CD4-positive, alpha-beta T cell treated with Interleukin-6 at 100 ng/mL for 8 hours (primary cell): ENCODE measurements at regions not wholly inside any gene's neighbourhood (a gene's known extent, or its start where the extent isn't known, plus 50 kb on each side); places are given as distances from the start of the nearest gene placed in this dataset.

ENCODE experiments used
- DNase-seq: peaks from one replicate; pipeline ENCODE4 v3.0.0-alpha.2; 2020; ENCODE audit warnings: mixed read lengths, low spot score

- no peak for DNase-seq
These were observed 76.8 kb upstream of the SLC14A2 start for GRCh38 chr18:45538444-45538843.

- no peak for DNase-seq
These were observed 75.8 kb upstream of the SLC14A2 start for GRCh38 chr18:45539491-45539891.

GRCh38 chr18:45540125-45540524 lies 75.2 kb upstream of the SLC14A2 start:
- no peak for DNase-seq

- DNase-seq = no peak
These were observed 73.9 kb upstream of the SLC14A2 start for GRCh38 chr18:45541421-45541820.

- DNase-seq = no peak
These were observed 73.2 kb upstream of the SLC14A2 start for GRCh38 chr18:45542043-45542442.

DNA sequence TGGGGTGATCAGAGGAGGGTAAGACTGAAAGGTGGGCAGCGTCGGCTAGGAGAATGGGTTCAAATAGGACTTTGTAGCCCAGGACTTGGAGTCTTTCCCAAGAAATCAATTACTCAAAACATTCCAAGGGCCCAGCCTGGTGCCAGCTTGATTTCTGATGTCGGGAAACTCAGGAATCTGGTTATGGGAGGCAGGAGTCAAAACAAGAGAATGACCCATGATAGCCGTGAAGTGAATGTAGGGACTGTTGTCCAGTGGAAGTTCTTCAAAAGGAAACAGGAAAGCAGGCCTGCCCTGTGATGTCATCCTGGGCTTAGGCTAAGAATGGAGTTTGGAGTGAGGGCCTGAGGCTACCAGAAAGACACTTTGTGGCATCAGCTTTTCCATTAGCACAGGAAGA lies 67.4 kb upstream of the SLC14A2 start:
- DNase-seq = no peak

DNA sequence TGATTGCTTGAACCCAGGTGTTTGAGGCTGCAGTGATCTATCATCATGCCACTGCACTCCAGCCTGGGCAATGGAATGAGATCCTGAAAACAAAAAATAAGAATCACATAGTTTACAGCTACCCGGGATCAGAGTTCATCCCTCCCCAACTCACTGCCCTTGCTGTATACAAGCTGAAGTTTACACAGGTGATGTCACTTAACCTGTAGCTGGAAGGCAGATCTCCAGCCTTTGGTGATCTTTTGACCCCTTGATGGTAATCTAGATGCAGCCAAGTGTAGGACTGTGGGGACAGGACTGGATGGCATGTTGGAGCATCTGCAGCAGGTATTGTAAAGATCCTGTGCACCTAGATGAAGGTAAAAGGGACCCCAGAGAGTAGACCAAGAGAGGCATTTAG lies 66.7 kb upstream of the SLC14A2 start:
- DNase-seq = no peak

- DNase-seq = no peak
These were observed 66.0 kb upstream of the SLC14A2 start for GRCh38 chr18:45549290-45549689.

- no peak for DNase-seq
These were observed 64.0 kb upstream of the SLC14A2 start for GRCh38 chr18:45551142-45551815.

DNA sequence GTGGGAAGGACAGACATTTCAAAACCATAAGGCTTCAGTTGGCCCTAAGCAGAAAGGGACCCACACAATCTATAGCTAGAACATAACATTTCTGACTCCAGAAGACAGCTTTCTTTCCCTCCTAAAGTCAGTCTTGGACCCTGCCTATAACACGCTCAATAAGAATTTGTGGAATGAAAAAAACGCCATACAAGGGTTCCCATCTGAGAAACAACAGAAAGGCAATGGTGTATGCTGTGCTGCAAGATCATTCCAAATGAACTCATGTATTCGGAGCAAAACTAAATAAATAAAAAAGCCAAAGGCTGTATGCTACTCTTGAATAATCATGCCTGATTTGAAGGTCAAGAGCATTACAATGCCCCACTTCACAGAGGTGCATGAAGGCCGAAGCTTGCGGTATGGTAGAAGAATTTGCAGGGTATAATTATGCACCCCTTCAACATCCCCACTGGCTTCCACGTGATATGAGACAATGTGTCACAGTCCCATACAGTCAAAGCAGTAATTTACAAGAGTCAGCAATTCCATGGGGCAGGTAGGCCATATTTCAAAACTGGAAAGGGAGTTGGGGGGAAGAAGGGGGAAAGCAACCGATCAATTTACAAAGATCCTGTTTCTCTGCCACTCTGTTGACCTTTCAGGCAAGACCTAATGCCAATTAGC lies 61.4 kb upstream of the SLC14A2 start:
- DNase-seq = no peak

DNA sequence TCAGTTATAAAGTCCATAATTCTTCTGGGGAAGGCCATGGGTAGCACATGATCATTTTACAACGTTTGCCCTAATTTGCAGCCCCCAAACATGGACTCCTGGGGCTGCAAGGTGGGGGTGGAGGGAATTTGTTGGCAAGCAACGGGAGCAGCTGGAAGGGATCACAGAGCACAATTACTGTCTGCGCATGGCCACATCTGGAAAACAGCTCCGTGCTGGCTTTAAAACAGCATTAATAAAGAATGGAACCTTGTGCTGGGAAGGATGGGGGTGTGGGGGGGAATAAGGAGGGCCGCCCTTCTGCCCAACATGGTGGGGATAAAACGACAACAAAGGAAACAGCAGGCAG lies 60.9 kb upstream of the SLC14A2 start:
- no peak for DNase-seq

DNA sequence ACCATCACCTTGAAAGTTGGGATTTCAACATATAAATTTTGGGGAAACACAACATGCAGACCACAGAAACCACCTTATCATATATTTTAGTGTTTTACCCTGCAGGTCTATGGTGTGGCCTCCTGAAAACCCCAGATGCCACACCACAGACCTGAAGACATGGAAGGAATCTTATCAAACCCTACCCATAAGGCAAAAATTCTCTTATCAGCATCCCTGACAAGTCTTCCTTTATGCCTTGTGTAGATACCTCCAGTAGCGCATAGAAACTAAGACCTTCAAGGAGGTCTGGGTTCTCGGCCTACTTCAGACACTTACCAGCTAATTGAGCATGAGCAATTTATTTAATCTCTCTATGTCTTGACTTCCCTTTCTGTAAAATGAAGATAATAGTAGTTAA lies 59.1 kb upstream of the SLC14A2 start:
- DNase-seq = no peak

- no peak for DNase-seq
These were observed 58.0 kb upstream of the SLC14A2 start for GRCh38 chr18:45557287-45557686.

DNA sequence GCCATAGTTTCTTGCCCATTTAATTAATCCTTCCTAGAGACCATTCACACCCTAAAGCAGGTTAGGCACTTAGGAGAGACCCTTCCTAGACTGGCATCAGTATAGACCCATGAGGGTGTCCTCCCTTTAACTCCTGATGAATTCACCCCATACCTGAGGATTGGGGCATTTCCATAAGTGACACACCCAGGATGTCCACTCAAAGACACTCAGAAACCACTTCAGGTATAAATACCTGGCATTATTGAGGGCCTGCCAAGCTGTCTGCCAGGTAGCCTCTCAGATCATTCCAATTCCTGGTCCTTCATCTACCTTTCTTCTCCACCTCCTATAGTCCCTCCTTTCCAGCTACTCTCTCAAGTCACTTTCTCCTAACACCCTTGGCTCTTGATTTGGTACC lies 57.5 kb upstream of the SLC14A2 start:
- DNase-seq = no peak

DNA sequence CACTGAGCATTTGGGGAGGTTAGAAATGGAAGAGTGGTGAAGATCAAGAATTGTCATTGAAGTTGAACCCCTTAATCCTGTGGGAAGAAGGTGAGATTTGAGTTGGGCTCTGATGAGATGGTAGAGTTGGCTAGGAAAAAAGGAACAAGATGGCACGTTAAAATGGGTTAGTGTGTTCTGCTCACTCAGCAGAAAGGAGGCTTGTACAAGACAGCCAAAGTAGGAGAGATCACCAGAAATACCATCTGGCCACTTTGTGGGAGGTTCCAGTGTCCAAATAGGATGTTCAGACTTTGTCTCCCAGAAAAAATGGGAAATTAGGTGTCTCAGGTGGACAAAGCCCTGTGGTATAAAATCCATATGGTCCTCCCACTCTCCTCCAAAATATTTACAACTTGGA lies 56.0 kb upstream of the SLC14A2 start:
- DNase-seq = no peak

DNA sequence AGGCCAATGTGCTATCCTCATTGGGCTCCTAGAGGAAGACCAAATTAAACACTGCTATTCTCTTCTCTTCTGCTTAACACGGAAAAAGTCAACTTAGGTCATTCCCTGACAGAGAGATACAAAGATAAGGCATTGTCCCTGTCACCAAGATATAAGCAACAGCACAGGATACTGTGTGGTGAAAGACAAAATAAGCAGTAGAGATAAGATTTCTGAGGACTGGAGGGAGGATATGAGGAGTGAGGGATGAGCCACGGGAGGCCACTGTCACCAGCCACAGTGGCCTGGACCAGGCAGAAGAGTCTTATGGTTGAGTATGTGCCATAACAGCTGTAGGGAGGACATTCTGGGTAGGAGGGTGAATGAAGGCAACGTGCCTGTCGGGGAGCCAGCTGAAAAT lies 54.4 kb upstream of the SLC14A2 start:
- DNase-seq = no peak

DNA sequence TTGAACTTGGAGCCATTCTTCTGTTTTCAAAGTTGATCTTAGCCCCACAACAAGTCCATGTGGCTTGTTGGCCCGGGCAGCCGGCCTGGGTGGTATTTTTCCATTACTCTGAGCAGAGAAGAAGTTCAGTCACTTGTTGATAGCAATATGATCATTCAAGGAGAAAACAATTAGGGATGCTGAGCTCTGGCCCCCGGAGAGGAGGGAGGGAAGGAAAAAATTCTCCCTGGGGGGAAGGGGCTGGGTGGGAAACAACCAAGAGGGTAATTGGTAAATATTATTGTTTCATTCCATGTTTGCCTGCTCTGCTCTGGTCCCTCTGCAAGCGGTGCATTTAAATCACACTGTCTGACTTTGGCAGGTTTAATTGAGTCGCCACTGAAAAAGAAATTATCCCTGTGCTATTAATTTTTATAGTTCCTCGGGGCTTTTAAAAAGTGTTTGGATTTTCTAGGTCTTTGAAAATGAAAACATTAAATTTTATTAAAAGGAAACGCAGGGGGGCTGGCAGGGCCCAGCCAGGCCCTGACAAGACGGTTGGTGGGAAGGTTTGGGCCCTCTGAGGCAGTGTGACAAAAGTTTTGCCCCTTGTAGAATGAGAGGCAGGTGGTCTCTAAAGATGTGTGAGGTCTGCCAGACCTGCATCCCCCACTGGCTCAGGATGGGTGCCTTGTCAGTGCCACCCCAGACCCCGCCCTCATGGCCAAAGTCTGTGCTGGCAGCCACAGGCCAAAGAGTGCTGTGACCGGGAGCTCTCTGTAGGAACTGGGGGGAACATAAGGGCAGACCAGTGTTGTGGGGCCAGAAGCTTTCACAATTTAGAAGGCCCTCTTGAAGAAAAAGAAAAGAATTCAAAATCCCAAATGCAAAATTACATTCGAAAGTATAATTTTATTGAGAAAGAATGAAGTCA lies 52.5 kb upstream of the SLC14A2 start:
- no peak for DNase-seq

GRCh38 chr18:45565280-45565970 lies 49.9 kb upstream of the SLC14A2 start:
- DNase-seq = no peak
